ENCODE measurements at regions not wholly inside any gene's neighbourhood (a gene's known extent, or its start where the extent isn't known, plus 50 kb on each side); places are given as distances from the start of the nearest gene placed in this dataset.
"Not testable (repeated sequence)": the region's sequence is repeated elsewhere in the genome, so short reads cannot be mapped to it uniquely, and the experiment has no call there.

- Histone ChIP-seq H3K27me3 (ENCODE audit: control insufficient read depth, extremely low read depth, insufficient read depth, low read length) (no peaks in the 10 kb centered on the region), H2AFZ (ENCODE audit: control insufficient read depth, low read length) (no peak overlapping the region), H3K9ac (ENCODE audit: control insufficient read depth, extremely low read depth, insufficient read depth, low read length) (no peak overlapping the region), H3K9me3 (ENCODE audit: control insufficient read depth, low read depth, low read length) (no peaks in the 10 kb centered on the region), H3K4me3 (ENCODE audit: control insufficient read depth in 2 of 3, extremely low read depth in 1 of 3, insufficient read depth in 2 of 3, low read depth in 1 of 3, low read length in 3 of 3) (no peak overlapping the region), H3K27ac (ENCODE audit: control insufficient read depth, insufficient read depth, low read length) (no peak overlapping the region), H3K9me1 (ENCODE audit: control insufficient read depth, extremely low read depth, insufficient read depth, low read length) (no peaks in the 10 kb centered on the region), H3K79me2 (ENCODE audit: control insufficient read depth, insufficient read depth, low read length) (no peaks in the 10 kb centered on the region), H4K20me1 (ENCODE audit: control insufficient read depth, extremely low read depth, insufficient read depth, low read length) (no peaks in the 10 kb centered on the region), H3K4me2 (ENCODE audit: control insufficient read depth, extremely low read depth, insufficient read depth, low read depth, low read length) (no peak overlapping the region), H3K4me1 (ENCODE audit: control insufficient read depth, extremely low read depth, insufficient read depth, low read length) (no peaks in the 10 kb centered on the region), H3K36me3 (ENCODE audit: control insufficient read depth in 2 of 2, extremely low read depth in 1 of 2, insufficient read depth in 2 of 2, low read length in 2 of 2) (no peaks in the 10 kb centered on the region)
- dilution Hi-C loops (cut with MboI; ENCODE audit: extremely low pct_ligation_motif_present, low sequenced_read_pairs), result loop anchor here (10.0 kb wide), 1 partner anchor 73 kb away; the partner anchor contains the start of gene TRABD2B
- FAIRE-seq (no peak), DNase-seq (ENCODE audit: low read depth, low spot score) (no peak)
- TF ChIP-seq EZH2 (IDR thresholded peaks at IDR 0.05; ENCODE audit: low read length), result no peak
- no peak for TF ChIP-seq CTCF (optimal IDR thresholded peaks at IDR 0.05 in 1 of 3, IDR thresholded peaks at IDR 0.05 in 1 of 3, conservative IDR thresholded peaks at IDR 0.05 in 1 of 3; ENCODE audit: extremely low read depth in 1 of 3, insufficient read depth in 2 of 3, low read length in 3 of 3)
These were observed 71.0 kb upstream of the TRABD2B start for GRCh38 chr1:48068206-48068605.

- FAIRE-seq, result no peak
- no peak overlapping the region for H3K9ac ChIP-seq (ENCODE audit: control insufficient read depth, extremely low read depth, insufficient read depth, low read length)
- H3K79me2 ChIP-seq (ENCODE audit: control insufficient read depth, insufficient read depth, low read length), result no peaks in the 10 kb centered on the region
- H3K36me3 ChIP-seq (ENCODE audit: control insufficient read depth in 2 of 2, extremely low read depth in 1 of 2, insufficient read depth in 2 of 2, low read length in 2 of 2), result no peaks in the 10 kb centered on the region
- H3K9me3 ChIP-seq (ENCODE audit: control insufficient read depth, low read depth, low read length), result no peaks in the 10 kb centered on the region
- H3K9me1 ChIP-seq (ENCODE audit: control insufficient read depth, extremely low read depth, insufficient read depth, low read length), result no peaks in the 10 kb centered on the region
- H3K4me3 ChIP-seq (ENCODE audit: control insufficient read depth in 2 of 3, extremely low read depth in 1 of 3, insufficient read depth in 2 of 3, low read depth in 1 of 3, low read length in 3 of 3), result no peak overlapping the region
- no peaks in the 10 kb centered on the region for H3K4me1 ChIP-seq (ENCODE audit: control insufficient read depth, extremely low read depth, insufficient read depth, low read length)
- dilution Hi-C loops (cut with MboI; ENCODE audit: extremely low pct_ligation_motif_present, low sequenced_read_pairs), result loop anchor here (10.0 kb wide), 1 partner anchor 72 kb away; the partner anchor contains the start of gene TRABD2B
- H3K27ac ChIP-seq (ENCODE audit: control insufficient read depth, insufficient read depth, low read length), result no peak overlapping the region
- no peak overlapping the region for H3K4me2 ChIP-seq (ENCODE audit: control insufficient read depth, extremely low read depth, insufficient read depth, low read depth, low read length)
- no peaks in the 10 kb centered on the region for H3K27me3 ChIP-seq (ENCODE audit: control insufficient read depth, extremely low read depth, insufficient read depth, low read length)
- TF ChIP-seq EZH2 (IDR thresholded peaks at IDR 0.05; ENCODE audit: low read length), result no peak
- TF ChIP-seq CTCF (optimal IDR thresholded peaks at IDR 0.05 in 1 of 3, IDR thresholded peaks at IDR 0.05 in 1 of 3, conservative IDR thresholded peaks at IDR 0.05 in 1 of 3; ENCODE audit: extremely low read depth in 1 of 3, insufficient read depth in 2 of 3, low read length in 3 of 3), result no peak
- no peaks in the 10 kb centered on the region for H4K20me1 ChIP-seq (ENCODE audit: control insufficient read depth, extremely low read depth, insufficient read depth, low read length)
- no peak overlapping the region for H2AFZ ChIP-seq (ENCODE audit: control insufficient read depth, low read length)
- no peak for DNase-seq (ENCODE audit: low read depth, low spot score)
These were observed 69.8 kb upstream of the TRABD2B start for GRCh38 chr1:48066936-48067335.

GRCh38 chr1:48064693-48065092 lies 67.5 kb upstream of the TRABD2B start:
- not testable (repeated sequence) for H3K9ac ChIP-seq (ENCODE audit: control insufficient read depth, extremely low read depth, insufficient read depth, low read length); H3K36me3 ChIP-seq (ENCODE audit: control insufficient read depth in 2 of 2, extremely low read depth in 1 of 2, insufficient read depth in 2 of 2, low read length in 2 of 2); H4K20me1 ChIP-seq (ENCODE audit: control insufficient read depth, extremely low read depth, insufficient read depth, low read length); H3K9me3 ChIP-seq (ENCODE audit: control insufficient read depth, low read depth, low read length); H3K4me1 ChIP-seq (ENCODE audit: control insufficient read depth, extremely low read depth, insufficient read depth, low read length); H3K27me3 ChIP-seq (ENCODE audit: control insufficient read depth, extremely low read depth, insufficient read depth, low read length); H3K27ac ChIP-seq (ENCODE audit: control insufficient read depth, insufficient read depth, low read length); H3K4me3 ChIP-seq (ENCODE audit: control insufficient read depth in 2 of 3, extremely low read depth in 1 of 3, insufficient read depth in 2 of 3, low read depth in 1 of 3, low read length in 3 of 3); FAIRE-seq; H2AFZ ChIP-seq (ENCODE audit: control insufficient read depth, low read length); DNase-seq (ENCODE audit: low read depth, low spot score); H3K4me2 ChIP-seq (ENCODE audit: control insufficient read depth, extremely low read depth, insufficient read depth, low read depth, low read length); H3K79me2 ChIP-seq (ENCODE audit: control insufficient read depth, insufficient read depth, low read length); H3K9me1 ChIP-seq (ENCODE audit: control insufficient read depth, extremely low read depth, insufficient read depth, low read length)
- dilution Hi-C loops (cut with MboI; ENCODE audit: extremely low pct_ligation_motif_present, low sequenced_read_pairs), result loop anchor here (10.0 kb wide), 1 partner anchor 70 kb away; the partner anchor contains the start of gene TRABD2B
